Coronary artery (tissue), 2 donors: ENCODE measurements at regions not wholly inside any gene's neighbourhood (a gene's known extent, or its start where the extent isn't known, plus 50 kb on each side); places are given as distances from the start of the nearest gene placed in this dataset.
"Not testable (repeated sequence)": the region's sequence is repeated elsewhere in the genome, so short reads cannot be mapped to it uniquely, and the experiment has no call there.

Experiments used
- DNase-seq: peaks from one replicate; pipeline ENCODE4 v3.0.0-alpha.2; 2017; ENCODE audit warnings: low spot score
- H3K27ac ChIP-seq, 2 donors: fragments of 200-600 bp; sonication (generic); one replicate each; pipeline ENCODE4 v1.5.1; 2016 to 2019
- H3K4me3 ChIP-seq: fragments of 200-600 bp; sonication (generic); 2 replicates; pipeline ENCODE4 v1.5.1; 2016; ENCODE audit warnings: mild to moderate bottlenecking, moderate library complexity
- TF ChIP-seq, protein P1 (sequence below): fragments of 200-600 bp; sonication (generic); IDR thresholded peaks from one replicate; pipeline ENCODE4 v1.5.1; 2019; ENCODE audit warnings: antibody characterized with exemption

DNA sequence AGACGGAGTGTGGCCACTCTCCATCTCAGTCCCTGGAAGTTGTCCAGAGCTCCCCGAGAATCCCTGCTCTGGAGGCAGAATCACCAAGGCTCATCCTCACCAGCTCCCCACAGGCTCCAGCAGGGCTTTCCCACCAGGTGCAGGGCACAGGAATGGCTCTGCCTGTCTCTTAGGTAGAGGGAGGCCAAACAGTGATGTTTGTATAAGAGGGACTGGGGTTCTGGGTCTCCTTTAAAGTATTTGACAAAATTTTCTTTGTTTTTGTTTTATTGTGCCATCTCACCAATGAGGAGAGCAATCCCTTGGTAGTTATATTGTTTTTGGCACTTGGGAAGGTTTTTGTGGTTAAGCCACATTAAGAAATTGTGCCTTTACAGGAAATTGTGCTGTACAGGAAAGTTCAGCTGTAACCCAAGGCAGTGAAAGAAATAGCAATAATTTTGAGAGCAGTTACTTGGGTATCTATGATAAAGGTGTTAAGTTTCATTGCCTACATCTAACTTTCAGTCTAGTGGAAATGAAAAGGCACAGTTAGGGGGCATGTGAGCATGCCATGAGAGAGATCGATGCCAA lies 219.3 kb upstream of the PRSS58 start:
- no peak overlapping the region for H3K4me3 ChIP-seq
- no peak for DNase-seq
- no peak overlapping the region for H3K27ac ChIP-seq
- TF ChIP-seq, protein P1, sequence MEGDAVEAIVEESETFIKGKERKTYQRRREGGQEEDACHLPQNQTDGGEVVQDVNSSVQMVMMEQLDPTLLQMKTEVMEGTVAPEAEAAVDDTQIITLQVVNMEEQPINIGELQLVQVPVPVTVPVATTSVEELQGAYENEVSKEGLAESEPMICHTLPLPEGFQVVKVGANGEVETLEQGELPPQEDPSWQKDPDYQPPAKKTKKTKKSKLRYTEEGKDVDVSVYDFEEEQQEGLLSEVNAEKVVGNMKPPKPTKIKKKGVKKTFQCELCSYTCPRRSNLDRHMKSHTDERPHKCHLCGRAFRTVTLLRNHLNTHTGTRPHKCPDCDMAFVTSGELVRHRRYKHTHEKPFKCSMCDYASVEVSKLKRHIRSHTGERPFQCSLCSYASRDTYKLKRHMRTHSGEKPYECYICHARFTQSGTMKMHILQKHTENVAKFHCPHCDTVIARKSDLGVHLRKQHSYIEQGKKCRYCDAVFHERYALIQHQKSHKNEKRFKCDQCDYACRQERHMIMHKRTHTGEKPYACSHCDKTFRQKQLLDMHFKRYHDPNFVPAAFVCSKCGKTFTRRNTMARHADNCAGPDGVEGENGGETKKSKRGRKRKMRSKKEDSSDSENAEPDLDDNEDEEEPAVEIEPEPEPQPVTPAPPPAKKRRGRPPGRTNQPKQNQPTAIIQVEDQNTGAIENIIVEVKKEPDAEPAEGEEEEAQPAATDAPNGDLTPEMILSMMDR: no peak

DNA sequence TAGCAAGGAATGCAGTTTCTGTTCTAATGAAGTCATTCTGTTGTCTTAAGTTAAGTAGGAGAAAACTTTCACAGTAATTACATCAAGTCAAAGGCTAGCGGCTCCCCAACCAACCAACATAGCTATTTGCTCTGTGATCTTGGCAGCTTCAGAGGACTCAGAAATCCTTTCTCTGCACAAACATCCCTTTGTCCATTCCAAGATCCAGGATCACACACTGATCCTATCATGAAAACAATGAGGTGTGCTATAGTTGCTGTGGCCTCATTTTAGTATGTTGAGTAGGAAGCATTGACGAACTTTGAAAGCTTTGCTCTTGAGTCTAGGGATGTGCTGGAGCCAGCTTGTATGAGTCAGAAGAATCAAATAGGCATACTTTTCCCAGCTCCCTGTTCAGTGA lies 218.2 kb upstream of the PRSS58 start:
- no peak for DNase-seq
- Histone ChIP-seq H3K27ac (no peak overlapping the region), H3K4me3 (no peak overlapping the region)
- TF ChIP-seq, protein P1: no peak

DNA sequence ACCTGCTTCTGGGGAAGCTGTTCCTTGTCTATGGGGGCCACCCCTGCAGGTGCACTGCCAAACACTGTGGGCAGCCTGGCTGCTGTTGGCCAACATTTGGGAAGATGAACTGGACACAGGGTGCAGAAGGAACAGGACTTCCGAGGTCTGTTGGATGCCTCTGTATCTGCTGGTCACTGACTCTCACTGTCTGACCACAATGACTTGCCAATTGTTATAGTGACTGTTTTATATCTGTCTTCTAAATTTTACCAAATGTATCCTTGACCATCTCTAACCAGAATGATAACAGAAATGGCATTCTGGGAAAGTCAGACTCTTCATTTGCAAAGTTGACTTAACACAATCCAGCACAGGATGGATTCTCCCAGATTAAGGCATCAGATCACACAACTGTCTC lies 214.0 kb upstream of the PRSS58 start:
- no peak for DNase-seq
- Histone ChIP-seq H3K27ac (no peak overlapping the region), H3K4me3 (no peak overlapping the region)
- TF ChIP-seq, protein P1: no peak

DNA sequence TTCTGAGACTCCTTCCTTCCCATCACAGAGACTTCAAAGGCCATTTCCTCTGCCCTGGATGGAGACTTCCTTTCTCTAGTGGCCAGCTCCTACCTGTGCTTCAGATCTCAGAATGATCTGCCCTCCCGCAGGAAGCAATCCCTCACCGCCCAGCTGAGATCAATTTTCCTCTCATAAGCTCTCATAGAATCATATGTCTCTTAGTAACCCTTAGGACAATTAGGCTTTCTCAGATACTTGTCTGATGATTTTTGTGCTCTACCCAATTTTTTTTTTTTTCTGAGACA lies 212.6 kb upstream of the PRSS58 start:
- H3K27ac ChIP-seq: no peak overlapping the region
- DNase-seq: no peak
- TF ChIP-seq, protein P1: no peak
- no peak overlapping the region for H3K4me3 ChIP-seq

DNA sequence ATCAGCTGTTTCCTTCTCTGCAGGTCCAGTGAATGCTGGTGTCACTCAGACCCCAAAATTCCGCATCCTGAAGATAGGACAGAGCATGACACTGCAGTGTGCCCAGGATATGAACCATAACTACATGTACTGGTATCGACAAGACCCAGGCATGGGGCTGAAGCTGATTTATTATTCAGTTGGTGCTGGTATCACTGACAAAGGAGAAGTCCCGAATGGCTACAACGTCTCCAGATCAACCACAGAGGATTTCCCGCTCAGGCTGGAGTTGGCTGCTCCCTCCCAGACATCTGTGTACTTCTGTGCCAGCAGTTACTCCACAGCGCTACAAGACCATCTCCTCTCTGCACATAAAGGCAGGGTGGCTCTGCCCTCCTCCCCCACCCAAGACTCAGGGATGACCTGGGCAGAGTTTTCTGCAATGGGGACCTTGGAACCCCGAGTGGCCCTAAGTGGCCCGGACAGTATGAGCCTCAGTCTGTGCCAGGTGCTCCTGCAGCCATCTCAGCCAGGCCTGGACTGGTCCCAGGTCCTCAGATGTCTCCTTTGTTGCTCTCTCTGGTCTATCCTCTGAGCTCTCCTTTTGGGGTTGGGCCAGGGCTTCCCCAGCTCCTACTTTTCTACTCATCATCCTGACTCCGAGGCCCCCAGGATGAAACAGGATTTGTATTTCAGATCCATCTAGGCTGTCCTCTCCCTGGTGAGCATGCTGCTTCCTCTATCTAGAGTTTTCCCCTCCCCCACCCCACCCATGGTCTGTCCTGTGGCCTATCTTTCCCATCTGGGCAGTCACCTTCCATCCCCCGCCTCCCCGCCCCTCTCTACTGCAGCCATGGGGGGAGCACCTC lies 212.1 kb upstream of the PRSS58 start:
- H3K4me3 ChIP-seq: no peak overlapping the region
- TF ChIP-seq, protein P1: no peak
- no peak overlapping the region for H3K27ac ChIP-seq
- no peak for DNase-seq

DNA sequence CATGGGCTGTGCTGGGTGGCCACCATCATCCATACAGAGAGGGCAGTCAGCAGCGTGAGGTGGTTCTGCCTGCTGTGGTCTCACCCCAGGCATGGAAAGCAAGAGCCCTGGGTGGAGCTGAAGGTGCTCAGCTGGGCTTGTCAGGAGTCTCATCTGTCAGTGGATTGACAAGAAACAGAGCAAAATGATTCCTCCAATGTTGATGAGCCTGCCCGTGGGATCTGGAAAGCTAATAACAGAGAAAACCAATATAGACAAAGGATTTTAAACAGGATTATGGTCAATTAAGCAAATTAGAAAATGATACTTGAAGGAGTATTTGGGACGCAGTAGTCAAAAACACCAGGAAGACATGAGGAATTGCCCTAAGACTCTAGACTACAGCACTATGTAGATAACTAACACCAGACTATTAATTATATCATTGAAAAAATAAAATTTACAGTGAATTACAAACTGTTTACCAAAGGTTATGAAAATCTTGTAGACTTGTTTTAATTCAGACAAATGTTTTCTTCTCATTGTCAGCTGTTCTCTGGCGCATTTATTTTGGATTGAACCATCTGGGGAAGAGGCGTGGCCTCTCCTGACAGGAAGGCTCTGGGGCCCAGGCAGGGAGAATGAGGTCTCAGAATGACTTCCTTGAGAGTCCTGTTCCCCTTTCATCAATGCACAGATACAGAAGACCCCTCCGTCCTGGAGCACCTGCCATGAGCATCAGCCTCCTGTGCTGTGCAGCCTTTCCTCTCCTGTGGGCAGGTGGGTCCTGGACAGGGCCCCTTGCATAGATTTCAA lies 211.2 kb upstream of the PRSS58 start:
- H3K4me3 ChIP-seq: no peak overlapping the region
- no peak for DNase-seq
- no peak overlapping the region for H3K27ac ChIP-seq
- TF ChIP-seq, protein P1: no peak

DNA sequence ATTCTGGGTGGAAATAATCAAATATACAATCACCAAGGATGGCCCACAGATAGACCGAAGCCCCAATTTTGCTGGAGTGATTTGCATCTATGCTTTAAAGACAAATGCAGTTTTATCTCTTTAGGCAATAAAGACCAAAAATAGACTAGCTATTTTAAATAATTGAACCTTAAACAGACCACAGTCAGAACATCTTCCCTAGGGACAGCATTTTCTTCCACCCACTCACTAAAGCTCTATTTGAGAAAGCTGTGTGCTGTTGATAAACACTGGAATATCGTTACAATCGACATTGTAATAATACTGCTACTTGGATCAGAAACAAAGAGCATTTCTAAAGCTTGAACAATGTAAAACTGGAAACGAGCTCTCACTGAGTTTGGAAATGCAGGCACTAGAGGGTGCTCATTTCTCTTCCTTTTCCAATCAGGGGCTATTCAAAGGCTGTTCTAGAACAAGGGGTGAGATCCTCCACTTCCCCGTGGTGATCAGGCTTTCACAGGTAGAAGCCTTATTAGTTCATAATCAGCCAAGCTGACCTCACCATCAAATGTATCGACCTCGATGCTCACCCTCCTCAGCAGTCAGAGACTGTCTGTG lies 209.3 kb upstream of the PRSS58 start:
- not testable (repeated sequence) for H3K4me3 ChIP-seq, DNase-seq, H3K27ac ChIP-seq
